Skin of body (tissue), 1 donor: ENCODE measurements at regions not wholly inside any gene's neighbourhood (a gene's known extent, or its start where the extent isn't known, plus 50 kb on each side); places are given as distances from the start of the nearest gene placed in this dataset.

Source experiments
- DNase-seq: peaks from one replicate; lab custom pipeline; 2025; lab: John Stamatoyannopoulos, UW

DNA sequence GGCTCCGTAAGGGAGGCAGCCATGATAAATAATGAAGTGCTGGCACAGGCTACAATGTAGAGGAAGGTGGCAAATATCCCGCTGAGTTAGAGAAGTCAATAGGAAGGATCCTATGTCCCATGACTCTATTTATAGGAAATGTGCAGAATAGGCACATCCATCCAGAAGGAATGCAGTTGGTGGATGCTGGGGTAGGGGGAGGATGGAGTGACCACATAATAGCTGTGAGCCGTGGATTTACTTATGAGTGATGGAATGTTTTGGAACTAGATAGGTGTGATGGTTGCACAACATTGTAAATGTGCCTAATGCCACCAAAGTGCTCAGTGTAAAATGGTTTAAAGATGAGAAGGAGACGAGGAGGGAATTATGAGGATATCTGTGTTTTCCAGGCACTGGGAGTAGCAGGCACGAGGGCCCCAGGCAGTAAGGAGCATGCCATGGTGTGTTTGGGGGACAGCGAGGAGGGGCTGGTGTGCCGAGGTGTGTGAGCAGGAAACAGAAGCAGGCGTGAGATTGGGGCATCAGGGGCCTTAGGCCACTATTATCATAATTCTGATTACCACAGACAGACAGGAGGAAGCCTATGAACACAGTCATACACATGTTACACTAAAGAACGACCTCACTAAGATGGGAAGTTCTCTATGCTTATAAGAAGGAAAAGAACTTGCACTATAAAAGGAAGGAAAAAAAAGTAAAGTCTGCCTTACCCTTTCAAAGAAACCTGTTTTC lies 837.3 kb upstream of the TMEM132C start:
- no peak for DNase-seq

DNA sequence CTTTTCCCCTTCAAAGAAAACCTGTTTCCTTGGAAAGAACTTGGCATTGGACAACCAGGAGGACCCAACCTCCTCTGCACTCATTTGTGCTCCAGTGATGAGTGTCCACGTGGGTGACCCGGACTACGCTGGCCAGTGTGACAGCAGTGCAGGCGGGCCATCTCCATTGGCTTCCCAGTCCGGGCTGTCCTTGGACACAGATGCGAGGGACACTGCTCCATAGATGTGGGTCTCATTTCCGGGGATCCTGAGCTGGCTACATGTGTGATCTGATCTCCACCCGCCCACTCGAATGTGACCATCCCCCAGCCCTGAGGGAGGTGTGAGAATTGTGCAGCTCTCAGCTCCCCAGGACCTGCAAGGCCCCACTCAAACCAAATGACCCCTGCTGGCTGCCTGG lies 836.6 kb upstream of the TMEM132C start:
- no peak for DNase-seq

DNA sequence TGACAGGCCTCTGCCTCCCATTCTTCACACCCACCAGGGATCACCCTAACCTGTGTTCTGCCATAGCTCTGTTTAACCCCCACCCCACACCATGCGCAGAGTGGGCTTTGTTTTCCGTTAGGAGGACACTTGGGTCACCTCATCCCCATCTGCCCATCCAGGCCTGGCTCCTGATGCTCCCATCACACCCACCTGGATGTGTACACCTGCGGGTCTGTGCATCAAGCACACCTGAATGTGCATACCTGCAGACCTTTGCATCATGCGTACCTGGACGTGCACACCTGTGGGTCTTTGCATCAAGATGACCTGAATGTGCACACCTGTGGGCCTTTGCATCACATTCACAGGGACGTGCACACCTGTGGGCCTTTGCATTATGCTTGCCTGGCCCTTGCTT lies 835.8 kb upstream of the TMEM132C start:
- no peak for DNase-seq

DNA sequence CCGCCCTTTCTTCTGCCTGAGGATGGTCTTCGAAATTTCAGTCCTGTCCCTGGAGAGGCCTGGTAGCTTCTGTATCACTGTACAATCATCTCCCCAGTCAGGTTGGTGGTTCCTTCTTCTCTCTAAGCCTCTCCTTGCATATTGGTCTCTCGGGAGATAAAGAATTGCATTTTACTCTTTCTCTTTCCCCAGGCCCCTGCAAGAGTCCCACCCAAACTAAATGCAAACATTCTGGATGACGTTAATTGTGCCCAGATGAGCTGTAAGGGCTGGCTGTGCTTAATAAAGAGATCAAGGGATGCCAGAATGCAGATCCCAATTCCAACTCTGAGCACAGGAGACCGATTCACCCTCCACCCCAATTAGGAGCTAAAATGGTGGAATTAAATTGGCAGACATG lies 835.4 kb upstream of the TMEM132C start:
- no peak for DNase-seq

DNA sequence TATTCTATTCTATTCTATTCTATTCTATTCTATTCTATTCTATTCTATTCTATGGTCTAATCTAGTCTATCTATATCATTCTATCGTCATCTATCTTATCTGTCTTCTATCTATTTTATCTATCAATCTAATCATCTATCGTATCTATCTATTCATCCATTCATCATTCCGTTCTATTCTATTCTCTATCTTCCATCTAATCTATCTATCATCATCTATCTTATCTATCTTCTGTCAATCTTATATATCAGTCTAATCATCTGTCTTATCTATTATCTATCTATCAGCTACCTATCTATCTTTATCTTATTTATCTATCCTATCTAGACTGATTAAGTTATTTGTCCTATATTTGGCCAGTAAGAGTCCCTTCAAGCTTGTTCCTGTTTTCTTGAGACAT lies 831.5 kb upstream of the TMEM132C start:
- no peak for DNase-seq

DNA sequence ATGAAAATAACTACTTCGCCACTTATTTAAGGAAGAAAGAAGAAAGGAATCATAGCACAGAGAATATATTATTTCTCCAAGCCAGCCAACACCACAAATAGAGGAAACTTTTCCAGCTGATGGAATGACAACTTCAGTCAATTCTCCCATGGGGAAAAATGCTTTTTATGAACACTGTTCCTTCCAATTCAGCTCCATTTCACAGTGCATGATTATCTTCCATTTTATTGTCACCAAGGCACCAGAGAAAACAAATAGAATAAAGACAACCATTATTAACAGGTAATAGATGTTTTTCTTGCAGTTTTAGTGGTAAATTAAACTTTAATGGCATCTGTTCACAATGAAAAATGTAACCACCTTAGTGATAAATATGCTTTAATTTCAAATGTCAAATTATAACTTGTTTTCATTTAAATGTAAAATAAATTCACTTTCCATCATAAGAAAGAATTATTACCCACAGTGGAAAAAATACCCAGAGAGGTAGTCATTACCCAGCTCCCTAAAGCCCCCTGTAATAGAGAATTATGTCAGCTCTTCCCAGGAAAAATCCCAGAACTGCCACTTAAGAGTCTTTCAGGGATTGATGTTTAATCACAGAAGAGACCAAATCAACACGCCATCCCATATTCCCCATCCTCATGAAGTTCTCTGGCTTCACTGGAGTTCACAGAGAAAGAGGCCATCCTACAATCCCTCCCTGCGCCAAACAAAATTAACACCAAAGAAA lies 828.3 kb upstream of the TMEM132C start:
- no peak for DNase-seq

DNA sequence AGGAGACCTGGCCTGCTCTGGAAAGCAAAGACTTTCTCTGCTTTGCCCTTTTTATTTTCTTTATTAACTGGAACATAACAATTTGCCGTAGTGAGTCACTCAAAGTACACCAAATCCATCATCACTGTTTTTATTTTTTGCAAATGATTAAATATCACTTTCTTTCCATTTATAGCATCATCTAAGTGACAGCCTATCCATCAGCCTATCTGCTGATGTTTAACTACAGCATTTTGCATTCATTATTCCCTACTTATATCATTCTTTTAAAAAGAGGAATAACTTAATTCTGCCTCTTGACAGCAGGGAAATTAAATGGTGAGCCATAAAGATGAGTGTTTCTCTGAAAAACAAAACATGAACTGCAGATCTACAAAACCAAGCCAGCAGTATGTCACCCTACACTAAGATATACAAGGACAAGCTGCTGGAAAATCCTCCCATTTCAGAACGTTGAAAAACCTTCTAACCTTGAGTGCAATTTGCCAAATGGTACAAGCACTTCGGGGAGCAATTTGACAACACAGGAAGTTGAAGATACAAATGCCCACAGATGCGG lies 821.3 kb upstream of the TMEM132C start:
- DNase-seq = no peak

DNA sequence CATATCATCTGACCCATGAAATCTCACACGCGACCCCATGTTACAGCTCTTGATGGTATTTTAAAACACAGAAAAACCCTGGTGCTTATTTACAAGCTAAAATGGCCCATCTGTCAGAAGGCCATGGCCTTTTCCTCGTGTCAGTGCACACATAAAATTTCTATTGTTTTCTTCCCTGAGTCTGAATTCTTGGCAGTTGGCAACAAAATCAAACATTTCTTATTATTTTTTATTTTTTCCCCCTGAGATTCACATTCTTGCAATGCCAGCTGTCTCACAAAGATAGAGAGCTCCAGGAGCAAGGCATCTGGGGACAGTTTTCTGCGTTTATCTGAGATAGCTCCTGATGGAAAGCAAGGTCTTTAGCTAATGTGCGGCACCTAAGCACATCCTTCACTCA lies 818.1 kb upstream of the TMEM132C start:
- DNase-seq = no peak

DNA sequence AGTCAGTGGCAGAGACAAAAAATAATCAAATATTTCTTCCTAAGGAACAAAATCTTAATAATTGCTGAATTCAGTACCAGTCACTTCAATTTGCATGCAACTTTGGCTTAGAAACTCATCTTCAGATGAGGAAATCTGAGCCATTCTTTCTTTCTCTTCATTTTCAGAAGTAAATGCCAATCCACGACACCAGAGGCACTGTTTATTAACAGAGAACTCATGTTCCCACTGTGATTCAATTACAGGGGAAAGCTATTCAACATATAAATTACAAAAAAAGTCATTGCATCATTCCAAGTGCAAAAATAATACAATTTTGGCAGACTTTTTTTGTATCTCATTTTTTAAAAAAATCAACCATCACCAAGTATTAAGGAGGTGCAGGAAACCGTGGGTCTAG lies 816.1 kb upstream of the TMEM132C start:
- no peak for DNase-seq

DNA sequence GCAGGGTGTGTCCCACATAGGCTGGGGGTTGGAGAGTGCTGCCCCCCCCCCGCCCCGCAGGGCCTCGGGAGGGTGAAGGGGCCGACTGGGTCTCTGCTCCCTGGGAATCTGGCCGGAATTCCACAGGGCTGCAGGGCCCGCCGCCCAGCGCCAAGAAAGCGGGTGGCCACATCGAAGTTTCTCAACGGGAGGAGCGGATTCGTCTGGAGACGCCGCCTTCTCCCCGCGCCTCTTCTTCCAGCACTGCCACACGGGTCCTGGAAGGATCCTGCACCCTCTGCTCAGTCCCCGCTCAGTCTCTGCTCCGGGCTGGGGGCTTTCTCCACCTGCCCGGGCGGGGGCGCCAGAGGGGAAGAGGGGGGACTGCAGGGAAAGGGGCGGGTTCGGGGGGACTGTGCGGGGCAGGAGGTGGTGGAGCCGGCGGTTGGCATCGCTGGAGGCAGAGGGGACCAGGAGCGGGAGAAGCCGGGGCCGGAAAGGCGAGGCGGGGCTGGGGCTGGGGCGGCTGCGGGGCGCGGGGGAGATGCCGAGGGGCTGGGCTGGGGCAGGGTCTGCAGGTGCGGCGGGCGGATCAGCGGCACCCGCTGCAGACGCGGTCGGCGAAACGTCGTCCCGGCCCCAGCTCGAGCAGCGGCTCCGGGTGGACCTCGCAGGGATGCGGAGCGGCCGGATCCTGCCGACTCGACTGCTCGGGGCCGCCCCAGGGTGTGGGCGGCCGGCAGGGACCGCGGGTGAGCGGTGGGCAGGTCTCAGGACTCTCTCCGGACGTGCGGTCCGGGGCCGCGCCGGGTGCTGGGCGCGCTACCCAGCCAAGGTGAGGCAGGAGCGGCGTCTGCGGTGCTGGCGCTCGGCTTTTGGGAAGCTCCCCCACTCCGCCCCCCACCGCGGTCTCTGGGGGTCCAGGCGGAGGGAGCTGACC lies 811.4 kb upstream of the TMEM132C start:
- DNase-seq = no peak

DNA sequence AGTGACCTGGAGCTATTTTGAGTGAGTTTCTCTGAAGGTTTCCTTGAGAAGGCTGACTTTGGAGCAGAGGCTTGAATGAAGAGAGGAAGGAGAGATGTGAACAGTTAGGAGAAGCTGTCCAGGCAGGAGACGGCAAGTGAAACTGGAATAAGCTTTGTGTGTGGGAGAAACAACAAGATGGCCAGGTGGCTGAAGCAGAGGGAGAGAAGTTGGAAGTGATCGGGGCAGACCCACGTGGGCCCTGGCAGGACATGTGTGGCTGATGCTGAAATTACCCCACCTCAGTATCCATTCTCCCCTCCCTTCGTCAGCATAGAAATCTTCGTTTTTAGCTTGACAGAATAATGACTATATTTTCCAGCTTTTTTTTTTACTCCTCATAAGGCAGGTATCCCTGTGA lies 809.2 kb upstream of the TMEM132C start:
- no peak for DNase-seq

DNA sequence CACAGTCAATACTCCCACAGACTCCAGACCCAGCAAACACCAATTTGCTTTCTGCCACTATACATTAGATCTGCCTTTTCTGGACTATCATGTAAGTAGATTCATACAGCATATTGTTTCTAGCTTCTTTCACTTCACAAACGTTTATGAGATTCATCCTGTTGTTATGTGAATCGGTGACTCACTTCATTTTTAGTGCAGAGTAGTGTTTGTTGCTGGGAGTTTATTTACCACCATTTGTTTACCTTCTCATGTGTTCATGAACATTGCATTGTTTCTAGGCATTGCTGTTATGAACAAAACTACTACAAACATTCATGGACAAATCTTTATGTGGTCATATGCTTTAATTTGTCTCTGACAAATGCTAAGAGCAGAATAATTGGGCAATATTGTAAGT lies 807.8 kb upstream of the TMEM132C start:
- no peak for DNase-seq

DNA sequence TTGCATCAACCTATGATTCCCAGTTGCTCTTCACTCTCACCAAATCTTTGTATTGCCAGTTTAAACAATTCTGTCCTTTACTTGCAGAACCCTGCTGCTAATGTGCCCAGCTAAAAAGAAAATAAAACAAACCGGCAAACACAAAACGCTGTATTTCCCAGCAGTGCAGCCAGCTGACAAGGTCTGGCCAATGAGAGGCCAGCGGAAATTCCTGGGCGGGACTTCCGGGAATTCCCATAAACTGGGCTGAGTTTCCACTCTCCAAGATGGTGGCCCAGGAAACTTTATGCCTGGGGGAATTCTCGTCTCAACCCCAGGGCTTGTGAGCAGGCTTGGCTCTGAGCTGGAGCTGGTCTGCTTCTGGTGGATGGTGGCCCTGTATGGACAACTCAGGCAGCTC lies 807.3 kb upstream of the TMEM132C start:
- DNase-seq = no peak

DNA sequence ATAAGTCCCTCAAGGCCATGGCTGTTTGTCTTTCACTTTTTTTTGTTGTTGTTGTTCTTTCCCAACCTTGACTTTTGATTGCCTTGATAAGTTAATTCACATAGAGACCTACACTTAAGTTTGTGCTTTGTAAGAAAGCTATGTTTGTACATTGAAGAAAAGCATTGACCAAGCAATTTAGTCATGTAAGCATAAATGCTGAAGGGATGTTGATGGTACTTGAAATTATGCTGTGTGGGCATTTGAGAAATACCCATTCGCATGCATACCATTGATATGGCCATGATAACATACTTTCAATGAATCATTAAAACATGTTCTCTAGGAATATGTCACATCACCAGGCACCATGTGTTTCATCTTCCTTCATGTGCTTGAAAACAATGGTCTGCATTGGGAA lies 803.7 kb upstream of the TMEM132C start:
- no peak for DNase-seq

DNA sequence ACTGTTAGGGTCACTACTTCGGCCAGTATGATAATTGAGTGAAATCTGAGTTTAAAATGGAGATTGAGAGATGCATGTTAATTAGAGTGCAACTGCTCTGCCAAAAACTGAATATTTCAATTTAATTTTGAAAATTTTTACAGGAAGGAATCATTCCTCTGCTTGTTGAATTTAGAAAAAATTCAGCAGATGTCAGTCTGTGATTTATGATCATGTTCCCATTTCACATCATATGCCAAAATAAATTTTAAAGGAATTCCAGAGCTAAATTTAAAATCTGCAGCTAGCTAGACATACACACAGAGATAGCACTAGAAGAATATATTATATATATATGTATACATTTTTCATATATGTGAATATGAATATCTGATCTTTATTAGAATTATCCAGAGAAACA lies 797.6 kb upstream of the TMEM132C start:
- DNase-seq = no peak

DNA sequence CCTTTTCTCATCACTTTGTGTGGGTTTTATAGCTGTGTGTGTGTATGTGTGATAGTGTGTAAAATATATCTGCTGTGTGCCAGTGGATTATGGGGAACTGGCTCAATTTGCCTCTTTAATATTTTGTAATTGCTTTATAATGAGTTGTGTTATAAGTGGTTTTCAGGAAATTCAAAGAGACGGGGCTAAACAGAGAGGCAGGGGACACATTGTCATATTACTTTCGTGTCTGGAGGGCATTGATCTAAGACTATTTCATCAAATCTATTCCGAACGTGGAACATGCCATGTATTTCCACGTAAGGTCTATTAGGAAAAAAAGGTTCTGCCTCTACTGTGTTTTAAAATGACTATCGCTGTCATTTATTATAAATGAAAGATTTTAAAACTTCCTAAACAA lies 793.2 kb upstream of the TMEM132C start:
- no peak for DNase-seq

DNA sequence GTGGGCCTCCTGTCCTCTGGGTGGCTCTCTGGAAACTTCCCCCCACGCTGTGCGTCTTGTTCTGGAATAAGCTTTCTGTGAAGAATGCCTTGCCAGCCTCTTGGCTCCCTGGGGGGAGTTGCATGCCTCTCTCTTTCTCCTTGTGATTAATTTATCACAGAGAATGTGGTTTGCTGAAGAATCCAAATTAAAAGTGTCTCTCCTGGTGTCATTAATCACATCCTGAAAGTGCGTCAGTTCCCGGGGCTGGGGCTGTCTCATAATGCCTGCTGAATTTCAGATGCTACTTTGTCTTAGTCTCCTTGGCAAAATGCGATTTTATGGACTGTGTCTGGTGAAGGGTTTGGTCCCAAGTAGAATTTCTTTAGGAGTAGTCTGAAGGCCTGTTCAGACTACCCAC lies 787.7 kb upstream of the TMEM132C start:
- DNase-seq = no peak

DNA sequence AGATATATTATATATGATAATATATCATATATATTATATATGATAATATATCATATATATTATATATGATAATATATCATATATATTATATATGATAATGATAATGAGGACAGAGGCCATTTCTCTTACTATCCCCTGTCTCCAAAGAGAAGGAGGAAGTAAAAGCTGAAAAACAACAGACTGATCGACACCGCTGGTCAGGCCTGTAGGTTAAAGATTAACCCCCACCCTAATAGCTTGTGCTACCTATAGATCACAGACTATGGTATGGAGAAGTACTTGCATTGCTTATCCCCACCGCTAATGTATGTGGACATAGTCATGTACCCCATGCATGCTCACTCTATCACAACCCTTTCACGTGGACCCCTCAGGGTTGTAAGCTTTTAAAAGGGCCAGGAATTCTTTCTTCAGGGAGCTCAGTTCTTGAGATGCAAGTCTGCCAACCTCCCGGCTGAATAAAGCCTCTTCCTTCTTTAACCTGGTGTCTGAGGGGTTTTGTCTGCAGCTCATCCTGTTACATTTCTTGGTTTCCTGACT lies 786.1 kb upstream of the TMEM132C start:
- DNase-seq = no peak

DNA sequence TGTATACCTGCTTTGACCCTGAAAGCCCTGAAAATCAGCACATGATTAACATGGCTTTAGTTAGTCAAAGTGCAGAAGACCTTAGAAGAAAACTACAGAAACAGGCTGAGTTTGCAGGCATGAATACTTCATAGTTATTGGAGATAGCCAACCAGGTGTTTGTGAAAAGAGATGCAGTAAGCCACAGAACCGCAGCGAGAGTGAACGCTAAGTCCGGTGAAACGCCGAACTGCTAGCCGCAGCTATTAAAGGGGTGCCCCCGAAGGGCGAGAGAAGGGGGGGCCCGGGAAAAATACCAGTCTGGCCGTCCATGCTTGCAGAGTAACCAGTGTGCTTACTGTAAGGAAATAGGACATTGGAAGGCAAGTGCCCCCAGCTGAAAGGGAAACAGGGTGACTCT lies 784.0 kb upstream of the TMEM132C start:
- DNase-seq = no peak

DNA sequence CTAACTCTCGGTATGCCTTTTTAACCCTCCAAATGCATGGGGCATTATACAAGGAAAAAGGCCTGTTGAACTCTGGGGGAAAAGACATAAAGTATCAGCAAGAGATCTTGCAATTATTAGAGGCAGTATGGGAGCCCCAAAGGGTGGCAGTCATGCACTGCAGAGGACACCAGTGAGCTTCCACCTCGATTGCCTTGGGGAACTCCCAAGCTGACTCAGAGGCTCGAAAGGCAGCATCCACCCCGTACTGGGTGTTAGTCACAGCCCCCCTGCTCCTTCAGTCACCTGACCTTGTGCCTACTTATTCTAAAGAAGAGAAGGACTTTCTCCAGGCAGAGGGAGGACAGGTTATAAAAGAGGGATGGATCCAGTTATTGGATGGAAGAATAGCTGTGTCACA lies 781.4 kb upstream of the TMEM132C start:
- DNase-seq = no peak

DNA sequence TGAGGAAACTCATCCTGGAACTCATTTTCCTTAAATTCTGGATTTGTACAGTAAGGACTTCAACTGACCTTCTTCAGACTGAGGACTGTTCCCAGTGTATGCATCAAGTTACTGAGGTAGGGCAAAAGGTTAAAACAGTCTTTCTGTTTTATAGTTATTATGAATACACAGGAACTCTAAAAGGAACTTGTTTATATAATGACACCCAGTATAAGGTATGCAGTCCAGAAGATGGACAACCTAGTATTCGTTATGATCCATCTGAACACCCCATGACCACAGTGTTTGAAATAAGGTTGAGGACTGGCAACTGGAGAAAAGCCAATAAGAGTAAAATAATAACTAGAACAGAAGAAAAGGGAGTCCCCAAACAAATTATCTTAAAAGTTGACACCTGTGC lies 779.9 kb upstream of the TMEM132C start:
- DNase-seq = no peak

DNA sequence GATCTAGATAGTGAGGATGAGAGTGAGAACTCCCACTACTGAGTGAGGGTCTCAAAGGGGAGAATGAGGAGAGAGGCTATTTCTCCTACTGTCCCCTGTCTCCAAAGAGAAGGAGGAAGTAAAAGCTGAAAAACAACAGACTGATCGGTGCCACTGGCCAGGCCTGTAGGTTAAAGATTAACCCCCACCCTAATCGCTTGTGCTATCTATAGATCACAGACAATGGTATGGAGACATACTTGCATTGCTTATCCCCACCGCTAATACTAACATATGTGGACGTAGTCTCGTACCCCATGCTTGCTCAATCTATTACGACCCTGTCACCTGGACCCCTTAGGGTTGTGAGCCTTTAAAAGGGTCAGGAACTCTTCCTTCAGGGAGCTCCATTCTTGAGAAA lies 777.9 kb upstream of the TMEM132C start:
- DNase-seq = no peak
